ENCODE measurements at regions not wholly inside any gene's neighbourhood (a gene's known extent, or its start where the extent isn't known, plus 50 kb on each side); places are given as distances from the start of the nearest gene placed in this dataset.

GRCh38 chr3:99114565-99115291 lies 213.2 kb upstream of the DCBLD2 start:
- peak; percentile 20 for DNase-seq (ENCODE audit: low spot score)

DNA sequence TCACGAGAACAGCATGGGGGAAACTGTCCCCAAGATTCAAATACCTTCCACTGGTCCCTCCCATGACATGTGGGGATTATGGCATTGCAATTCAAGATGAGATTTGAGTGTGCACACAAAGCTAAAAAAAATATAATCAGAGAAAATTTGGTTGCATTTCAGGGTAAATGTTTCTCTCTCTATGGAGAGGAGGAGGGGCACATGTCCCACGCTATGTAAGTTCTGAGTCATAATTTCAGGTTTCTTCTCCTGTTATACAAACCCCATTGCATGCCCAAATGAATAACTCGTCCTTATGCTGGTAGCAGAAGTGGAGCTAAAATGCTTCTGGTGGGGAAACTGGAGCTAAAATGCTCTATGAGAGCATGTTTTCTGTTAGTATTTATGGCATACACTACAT lies 209.7 kb upstream of the DCBLD2 start:
- DNase-seq (ENCODE audit: low spot score) = no peak

DNA sequence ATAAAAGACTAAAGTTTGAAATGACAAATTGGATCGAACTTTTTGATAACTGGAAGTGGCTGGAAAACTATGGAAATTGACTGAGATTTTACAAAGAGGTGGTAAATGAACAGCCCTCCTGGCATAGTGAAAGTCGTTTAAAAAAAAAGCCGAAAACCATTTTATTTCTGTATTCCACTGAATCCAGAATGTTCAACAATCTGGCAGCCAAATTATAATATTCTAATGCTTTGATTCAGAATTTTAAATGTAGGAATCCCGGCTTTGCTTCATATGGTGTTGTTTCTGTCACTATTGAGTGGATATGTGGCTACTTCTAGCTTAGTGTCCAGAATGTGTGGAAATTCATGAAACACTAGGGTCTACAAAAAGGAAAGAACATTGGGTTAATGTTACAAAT lies 208.9 kb upstream of the DCBLD2 start:
- no peak for DNase-seq (ENCODE audit: low spot score)

- peak; percentile 59 for DNase-seq (ENCODE audit: low spot score)
Measured at GRCh38 chr3:99108508-99108907, 207.0 kb upstream of the DCBLD2 start.

GRCh38 chr3:99094606-99095005 lies 193.1 kb upstream of the DCBLD2 start:
- DNase-seq (ENCODE audit: low spot score) = no peak

GRCh38 chr3:99087277-99087676 lies 185.8 kb upstream of the DCBLD2 start:
- no peak for DNase-seq (ENCODE audit: low spot score)

GRCh38 chr3:99084826-99085225 lies 183.3 kb upstream of the DCBLD2 start:
- DNase-seq (ENCODE audit: low spot score) = no peak

DNA sequence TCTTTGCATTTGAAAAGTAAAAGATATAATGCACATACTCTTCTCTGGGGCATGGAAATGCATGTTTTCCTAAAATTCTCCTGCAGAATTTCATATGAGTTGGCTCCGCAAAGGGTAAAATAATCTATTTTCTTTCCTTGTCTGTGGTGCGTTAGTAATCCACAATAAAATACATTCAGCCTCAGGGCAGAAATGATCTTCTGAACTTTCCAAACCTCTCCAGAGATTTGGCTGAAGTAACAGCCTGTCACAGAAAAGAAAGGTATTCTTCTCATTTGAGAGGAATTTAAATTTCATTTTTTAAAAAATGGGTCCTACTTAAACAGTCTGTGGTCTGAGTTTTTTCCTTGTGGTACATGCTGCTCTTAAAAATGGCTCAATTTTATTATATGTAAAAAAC lies 182.7 kb upstream of the DCBLD2 start:
- no peak for DNase-seq (ENCODE audit: low spot score)

DNA sequence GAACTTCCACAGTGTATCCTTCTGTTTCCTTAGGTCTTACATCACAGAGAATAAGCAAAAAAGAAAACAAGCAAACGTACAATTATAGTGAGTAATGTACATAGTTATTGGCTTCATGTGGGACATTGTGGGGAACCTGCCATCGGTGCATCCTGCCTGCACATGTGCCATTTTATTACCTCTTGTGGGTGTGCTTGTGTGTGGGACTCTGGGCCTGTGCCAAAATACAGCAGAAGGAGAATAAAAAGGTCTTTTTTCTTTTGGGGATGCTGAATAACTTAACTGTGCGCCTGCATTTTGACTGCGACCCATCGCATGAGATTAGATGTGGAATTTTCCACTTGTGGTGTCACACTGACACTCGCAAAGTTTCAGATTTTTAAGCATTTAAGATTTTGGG lies 169.6 kb upstream of the DCBLD2 start:
- DNase-seq (ENCODE audit: low spot score) = no peak

DNA sequence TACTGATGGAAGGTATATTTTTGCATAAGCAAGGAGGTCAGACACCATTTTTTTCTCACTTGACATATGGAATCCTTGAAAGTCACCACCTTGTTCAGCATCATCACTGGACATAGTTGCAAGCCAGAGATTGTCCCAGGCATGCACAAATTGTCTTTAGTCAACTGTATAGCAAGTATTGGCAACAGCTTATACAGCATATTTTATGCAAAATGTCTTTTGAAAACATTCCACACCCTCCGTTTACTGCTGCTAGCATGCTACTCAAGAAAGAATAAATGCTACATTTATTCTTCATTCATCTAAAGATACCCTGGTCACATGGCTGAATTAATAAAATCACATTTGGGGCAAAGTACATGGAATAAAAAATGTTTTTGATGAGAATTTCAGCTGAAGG lies 168.5 kb upstream of the DCBLD2 start:
- DNase-seq (ENCODE audit: low spot score) = no peak

- DNase-seq (ENCODE audit: low spot score) = no peak
Measured at GRCh38 chr3:99066863-99067262, 165.4 kb upstream of the DCBLD2 start.

DNA sequence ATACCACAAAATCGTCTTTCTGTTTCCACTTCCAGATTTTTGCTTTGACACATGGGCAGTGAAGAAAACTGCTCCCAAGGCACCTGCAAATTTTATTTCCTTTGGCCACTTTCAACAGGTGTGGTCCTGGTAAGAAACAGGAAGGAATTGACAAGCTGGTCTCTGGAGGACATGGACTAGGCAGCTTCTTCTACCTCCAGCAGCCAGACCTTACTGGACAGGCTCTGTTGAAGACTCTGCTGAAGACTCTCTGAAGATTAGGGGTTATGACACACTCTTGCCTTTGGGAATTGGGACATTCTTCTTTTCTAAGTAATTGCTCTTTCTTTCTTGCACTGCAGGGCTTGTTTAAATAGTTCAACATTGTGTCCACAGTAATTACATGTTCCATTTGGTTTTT lies 147.7 kb upstream of the DCBLD2 start:
- no peak for DNase-seq (ENCODE audit: low spot score)

- no peak for DNase-seq (ENCODE audit: low spot score)
Measured at GRCh38 chr3:99041747-99042146, 140.3 kb upstream of the DCBLD2 start.

- DNase-seq (ENCODE audit: low spot score) = no peak
Measured at GRCh38 chr3:99031778-99032177, 130.3 kb upstream of the DCBLD2 start.

GRCh38 chr3:99023590-99024192 lies 122.2 kb upstream of the DCBLD2 start:
- DNase-seq (ENCODE audit: low spot score) = peak; percentile 32

DNA sequence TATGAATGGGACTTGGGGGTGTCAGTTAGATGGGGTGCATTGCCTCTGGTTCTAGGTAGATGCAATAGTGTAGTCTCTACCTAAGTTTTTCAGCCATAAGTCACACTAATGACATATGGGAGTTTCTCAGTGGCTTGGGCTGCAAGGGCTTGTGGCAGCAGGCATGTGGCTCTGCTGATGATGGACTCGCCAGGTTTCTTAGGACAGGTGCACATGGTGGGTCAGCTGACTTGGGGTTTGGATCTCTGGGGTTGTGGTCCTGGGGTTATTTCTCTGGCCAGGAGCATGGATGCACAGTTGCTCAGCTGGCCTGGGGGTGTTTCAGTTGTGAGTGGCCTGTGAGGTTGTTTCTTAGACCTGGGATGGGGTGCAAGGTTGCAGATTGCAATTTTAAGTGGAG lies 120.0 kb upstream of the DCBLD2 start:
- no peak for DNase-seq (ENCODE audit: low spot score)

DNA sequence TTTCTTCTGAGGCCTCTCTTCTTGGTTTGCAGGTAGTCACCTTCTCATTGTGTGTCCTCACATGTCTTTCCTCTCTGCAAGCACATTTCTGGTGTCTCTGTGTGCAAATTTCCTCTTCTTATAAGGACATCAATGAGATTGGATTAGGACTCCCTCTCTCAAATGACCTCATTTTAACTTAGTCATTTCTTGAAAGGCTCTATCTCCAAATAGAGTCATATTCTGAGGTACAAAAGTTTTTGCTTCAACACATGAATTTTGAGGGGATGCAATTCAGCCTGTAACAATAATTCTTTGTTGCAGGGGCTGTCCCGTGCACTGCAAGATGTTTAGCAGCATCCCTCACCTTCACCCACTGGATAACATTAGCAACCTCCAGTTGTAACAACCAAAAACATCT lies 115.0 kb upstream of the DCBLD2 start:
- DNase-seq (ENCODE audit: low spot score) = no peak

- no peak for DNase-seq (ENCODE audit: low spot score)
Measured at GRCh38 chr3:99013777-99014315, 112.4 kb upstream of the DCBLD2 start.

GRCh38 chr3:99013077-99013476 lies 111.6 kb upstream of the DCBLD2 start:
- DNase-seq (ENCODE audit: low spot score) = no peak

GRCh38 chr3:99012051-99012450 lies 110.6 kb upstream of the DCBLD2 start:
- DNase-seq (ENCODE audit: low spot score) = no peak

DNA sequence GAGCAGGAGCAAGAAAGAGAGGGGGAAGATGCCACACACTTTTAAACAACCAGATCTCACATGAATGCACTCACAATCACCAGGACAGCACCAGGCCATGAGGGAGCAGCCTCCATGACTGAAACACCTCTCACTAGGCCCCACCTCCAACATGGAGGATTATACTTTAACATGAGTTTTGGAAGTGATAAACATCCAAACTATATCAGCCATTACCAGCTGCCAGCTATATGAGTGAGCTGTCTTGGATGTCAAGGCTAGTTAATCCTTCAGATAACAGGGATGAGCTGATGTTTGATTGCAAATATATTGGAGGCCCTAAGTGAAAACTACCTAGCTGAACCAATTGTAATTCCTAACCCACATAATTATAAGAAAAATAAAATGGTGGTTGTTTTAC lies 108.4 kb upstream of the DCBLD2 start:
- no peak for DNase-seq (ENCODE audit: low spot score)

GRCh38 chr3:99006686-99007085 lies 105.2 kb upstream of the DCBLD2 start:
- no peak for DNase-seq (ENCODE audit: low spot score)

DNA sequence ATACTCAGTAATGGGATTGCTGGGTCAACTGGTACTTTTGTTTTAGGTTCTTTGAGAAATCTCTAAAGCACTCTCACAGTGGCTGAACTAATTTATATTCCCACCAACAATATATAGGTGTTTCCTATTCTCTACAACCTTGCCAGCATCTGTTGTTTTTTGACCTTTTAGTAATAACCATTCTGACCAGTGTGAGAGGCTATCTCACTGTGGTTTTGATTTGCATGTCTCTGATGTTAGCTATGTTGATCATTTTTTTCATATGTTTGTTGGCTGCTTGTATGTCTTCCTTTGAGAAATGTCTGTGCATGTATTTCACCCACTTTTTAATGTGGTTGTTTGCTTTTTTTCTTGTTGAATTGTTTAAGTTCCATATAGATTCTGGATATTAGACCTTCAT lies 98.2 kb upstream of the DCBLD2 start:
- no peak for DNase-seq (ENCODE audit: low spot score)
